C4-2B (cell line): ENCODE measurements at regions not wholly inside any gene's neighbourhood (a gene's known extent, or its start where the extent isn't known, plus 50 kb on each side); places are given as distances from the start of the nearest gene placed in this dataset.

ENCODE experiments used
- H3K27ac ChIP-seq: fragments of 450-650 bp; 2 replicates; pipeline ENCODE4 v1.5.1; 2017
- CTCF ChIP-seq: fragments of 450-650 bp; conservative IDR thresholded peaks from 2 replicates; pipeline ENCODE4 v1.5.1; 2017; ENCODE audit warnings: mild to moderate bottlenecking
- ZFX ChIP-seq: fragments of 450-650 bp; IDR thresholded peaks from 2 replicates; pipeline ENCODE4 v1.6.1; 2017

- TF ChIP-seq CTCF (no peak), ZFX (no peak)
- no peak overlapping the region; the same call in 1 of the 2 replicates for H3K27ac ChIP-seq
Observed at GRCh38 chr2:168300460-168300859, 53.1 kb upstream of the STK39 start.

GRCh38 chr2:168304024-168304681 lies 56.8 kb upstream of the STK39 start:
- H3K27ac ChIP-seq: no peak overlapping the region
- TF ChIP-seq ZFX (no peak), CTCF (no peak)

DNA sequence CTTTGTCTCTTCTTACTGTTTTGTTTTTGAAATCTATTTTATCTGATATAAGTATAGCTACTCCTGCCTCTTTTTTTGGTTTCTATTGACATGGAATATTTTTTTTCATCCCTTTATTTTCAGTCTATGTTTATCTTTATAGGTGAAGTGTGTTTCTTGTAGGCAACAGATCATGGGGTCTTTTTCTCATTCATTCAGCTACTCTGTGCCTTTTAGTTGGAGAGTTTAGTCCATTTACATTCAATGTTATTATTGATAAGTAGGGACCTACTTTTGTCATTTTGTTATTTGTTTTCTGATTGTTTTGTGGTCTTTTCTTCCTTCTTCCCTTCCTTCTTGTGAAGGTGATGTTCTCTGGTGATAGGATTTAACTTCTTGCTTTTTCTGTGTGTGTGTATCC lies 60.0 kb upstream of the STK39 start:
- TF ChIP-seq CTCF (no peak), ZFX (no peak)
- no peak overlapping the region for H3K27ac ChIP-seq

- TF ChIP-seq CTCF: no peak
- no peak for TF ChIP-seq ZFX
- H3K27ac ChIP-seq: no peak overlapping the region
Observed at GRCh38 chr2:168310580-168310979, 63.2 kb upstream of the STK39 start.

GRCh38 chr2:168311261-168311910 lies 64.0 kb upstream of the STK39 start:
- no peak overlapping the region for H3K27ac ChIP-seq
- TF ChIP-seq ZFX (no peak), CTCF (no peak)

DNA sequence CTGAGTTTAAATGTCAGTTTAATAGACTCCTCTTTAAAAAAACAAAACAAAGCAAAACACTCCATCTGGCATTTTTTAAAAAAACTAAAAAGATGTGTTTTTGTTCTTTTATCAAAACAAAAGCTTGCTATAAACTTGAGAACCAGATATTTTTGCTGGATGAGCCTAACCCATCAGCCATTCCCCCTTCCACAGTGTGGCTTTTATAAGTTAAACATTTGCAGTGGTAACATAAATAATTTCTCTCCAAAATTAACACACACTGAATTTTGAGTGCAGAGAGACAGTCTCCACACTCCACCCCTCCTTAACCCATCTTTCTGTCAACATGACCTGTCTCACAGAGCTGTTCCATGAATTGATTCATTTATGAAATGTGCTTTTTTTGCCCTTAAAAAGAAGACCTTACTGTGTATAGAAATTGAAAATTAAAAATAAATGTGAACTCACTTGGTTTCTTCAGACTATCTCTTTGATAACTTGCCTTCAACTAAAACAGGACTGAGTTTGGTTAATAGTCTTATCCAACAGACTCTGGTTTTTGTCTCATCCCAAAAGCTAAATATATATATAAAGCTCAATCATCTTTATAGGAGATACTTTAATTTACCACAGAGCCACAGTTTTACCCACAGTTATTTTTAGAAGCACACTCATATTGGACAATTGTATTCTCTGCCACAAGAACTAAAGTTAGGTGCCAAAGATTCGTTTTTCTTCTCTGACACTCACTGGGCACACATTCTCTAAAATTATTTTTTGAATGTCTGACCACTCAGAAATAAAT lies 64.8 kb upstream of the STK39 start:
- TF ChIP-seq CTCF (no peak), ZFX (no peak)
- no peak overlapping the region for H3K27ac ChIP-seq

DNA sequence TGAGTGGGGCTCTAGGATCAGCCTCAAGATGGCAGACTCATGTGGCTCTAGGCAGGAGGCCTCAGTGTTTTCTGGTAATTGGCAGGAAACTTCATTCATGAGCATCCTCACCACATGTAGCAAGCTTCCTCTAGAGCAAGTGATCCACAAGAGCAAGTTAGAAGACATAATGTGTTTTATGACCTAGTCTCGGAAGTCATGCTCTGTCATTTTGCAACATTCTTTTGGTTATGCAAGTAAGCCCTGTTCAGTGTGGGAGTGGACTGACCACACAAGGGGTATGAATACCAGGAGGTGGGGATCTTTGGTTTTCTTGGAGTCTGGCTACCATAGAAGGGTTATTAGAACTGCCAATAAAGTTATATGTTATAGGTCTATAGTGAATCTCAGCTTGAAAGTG lies 66.8 kb upstream of the STK39 start:
- H3K27ac ChIP-seq: no peak overlapping the region
- TF ChIP-seq CTCF (no peak), ZFX (no peak)
